ENCODE measurements at regions not wholly inside any gene's neighbourhood (a gene's known extent, or its start where the extent isn't known, plus 50 kb on each side); places are given as distances from the start of the nearest gene placed in this dataset.

DNA sequence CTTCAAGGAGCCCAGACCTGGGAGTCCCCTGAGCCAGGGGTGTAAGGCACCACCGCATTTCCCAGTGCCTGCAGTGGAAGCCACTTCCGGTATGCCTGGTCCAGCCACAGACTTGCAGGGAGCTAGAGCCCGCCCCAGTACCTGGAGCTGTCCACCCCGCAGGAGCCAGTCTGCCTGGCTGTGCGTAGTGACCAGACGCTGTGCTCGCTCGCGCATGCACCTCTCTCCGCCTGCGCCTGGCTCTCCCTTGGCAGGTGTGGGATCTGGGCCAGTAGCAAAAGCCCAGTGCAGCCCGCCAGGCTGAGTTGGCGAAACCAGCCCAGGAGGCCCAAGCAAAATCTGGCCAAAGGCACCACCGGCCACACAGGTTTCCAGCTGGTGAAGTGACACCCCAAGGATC, 973.7 kb upstream of the AGA start:
- Histone ChIP-seq H2AK9ac (replicated peaks; ENCODE audit: low read depth, low read length, poor library complexity) (no peak overlapping the region), H3K4ac (ENCODE audit: low read depth, low read length) (no peak overlapping the region), H3K36me3 (ENCODE audit: control insufficient read depth, insufficient read depth, low read length) (no peaks in the 10 kb centered on the region), H3K56ac (ENCODE audit: extremely low read depth, insufficient read depth, low read length) (no peak overlapping the region), H3K27me3 (ENCODE audit: control insufficient read depth, insufficient read depth, low read length) (no peaks in the 10 kb centered on the region), H3K27ac (ENCODE audit: insufficient read depth, low read length) (no peak overlapping the region), H3K23ac (ENCODE audit: low read depth, low read length) (no peak overlapping the region), H2BK20ac (ENCODE audit: low read depth, low read length) (no peak overlapping the region), H3K4me1 (ENCODE audit: control insufficient read depth, insufficient read depth, low read length) (no peaks in the 10 kb centered on the region), H4K8ac (ENCODE audit: low read depth in 2 of 2, low read length in 2 of 2) (no peak overlapping the region), H2AFZ (replicated peaks; ENCODE audit: low read length, poor library complexity) (no peak overlapping the region), H3K18ac (ENCODE audit: low read depth, low read length) (no peak overlapping the region), H2AK5ac (ENCODE audit: low read depth, low read length) (no peak overlapping the region), H2BK5ac (ENCODE audit: low read depth, low read length, poor library complexity, severe bottlenecking) (no peak overlapping the region), H3K4me2 (ENCODE audit: low read depth, low read length) (no peak overlapping the region), H3K9me3 (ENCODE audit: control insufficient read depth, insufficient read depth, low read length) (peaks cover 6% of the 10 kb centered on the region; the same call in 1 of the 2 replicates), H3K9me1 (ENCODE audit: insufficient read depth, low read length) (no peaks in the 10 kb centered on the region), H3K4me3 (ENCODE audit: insufficient read depth, low read depth, low read length) (no peak overlapping the region), H4K20me1 (ENCODE audit: insufficient read depth, low read length) (no peaks in the 10 kb centered on the region), H3K79me1 (ENCODE audit: low read depth in 1 of 2, low read length in 2 of 2) (no peaks in the 10 kb centered on the region), H2BK120ac (ENCODE audit: low read depth, low read length) (no peak overlapping the region), H2BK15ac (ENCODE audit: low read depth, low read length) (no peak overlapping the region), H3K14ac (replicated peaks; ENCODE audit: low read depth, low read length) (no peak overlapping the region), H4K91ac (ENCODE audit: insufficient read depth, low read depth, low read length) (no peak overlapping the region), H3K9ac (ENCODE audit: low read depth, low read length) (no peak overlapping the region), H4K5ac (ENCODE audit: low read depth, low read length) (no peak overlapping the region)
- dilution Hi-C loops (cut with HindIII; ENCODE audit: low sequenced_read_pairs, unreplicated experiment), result no loop called here
- no TSS peak for BruUV-seq (replicated peaks)
- POLR2A ChIA-PET (ENCODE audit: unreplicated experiment), result no interaction called here
- DNase-seq (no peak), ATAC-seq (ENCODE audit: low read depth) (no peak)
- in situ Hi-C loops (cut with MboI; ENCODE audit: low sequenced_read_pairs), result no loop called here
- no peak for TF ChIP-seq RFX5 (IDR thresholded peaks at IDR 0.05; ENCODE audit: low read depth, low read length)
- no peak for TF ChIP-seq RAD21 (IDR thresholded peaks at IDR 0.05; ENCODE audit: low read length)
- no peak for TF ChIP-seq FOS (IDR thresholded peaks at IDR 0.05; ENCODE audit: low read depth, low read length)
- no peak for TF ChIP-seq MXI1 (IDR thresholded peaks at IDR 0.05; ENCODE audit: borderline replicate concordance, low read depth, low read length)
- TF ChIP-seq CHD1 (IDR thresholded peaks at IDR 0.05; ENCODE audit: low read depth, low read length), result no peak
- TF ChIP-seq MAZ (IDR thresholded peaks at IDR 0.05; ENCODE audit: borderline replicate concordance, low read depth, low read length), result no peak
- TF ChIP-seq, protein P1, sequence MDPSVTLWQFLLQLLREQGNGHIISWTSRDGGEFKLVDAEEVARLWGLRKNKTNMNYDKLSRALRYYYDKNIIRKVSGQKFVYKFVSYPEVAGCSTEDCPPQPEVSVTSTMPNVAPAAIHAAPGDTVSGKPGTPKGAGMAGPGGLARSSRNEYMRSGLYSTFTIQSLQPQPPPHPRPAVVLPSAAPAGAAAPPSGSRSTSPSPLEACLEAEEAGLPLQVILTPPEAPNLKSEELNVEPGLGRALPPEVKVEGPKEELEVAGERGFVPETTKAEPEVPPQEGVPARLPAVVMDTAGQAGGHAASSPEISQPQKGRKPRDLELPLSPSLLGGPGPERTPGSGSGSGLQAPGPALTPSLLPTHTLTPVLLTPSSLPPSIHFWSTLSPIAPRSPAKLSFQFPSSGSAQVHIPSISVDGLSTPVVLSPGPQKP (IDR thresholded peaks at IDR 0.05; ENCODE audit: borderline replicate concordance, low read depth, low read length), result no peak
- TF ChIP-seq MAFK (IDR thresholded peaks at IDR 0.05; ENCODE audit: low read depth, low read length), result no peak
- no peak for TF ChIP-seq BHLHE40 (IDR thresholded peaks at IDR 0.05; ENCODE audit: low read depth, low read length)
- no peak for TF ChIP-seq POLR2A (IDR thresholded peaks at IDR 0.05; ENCODE audit: low read depth, low read length)
- no peak for TF ChIP-seq CEBPB (IDR thresholded peaks at IDR 0.05; ENCODE audit: low read depth, low read length)
- TF ChIP-seq, protein P2, sequence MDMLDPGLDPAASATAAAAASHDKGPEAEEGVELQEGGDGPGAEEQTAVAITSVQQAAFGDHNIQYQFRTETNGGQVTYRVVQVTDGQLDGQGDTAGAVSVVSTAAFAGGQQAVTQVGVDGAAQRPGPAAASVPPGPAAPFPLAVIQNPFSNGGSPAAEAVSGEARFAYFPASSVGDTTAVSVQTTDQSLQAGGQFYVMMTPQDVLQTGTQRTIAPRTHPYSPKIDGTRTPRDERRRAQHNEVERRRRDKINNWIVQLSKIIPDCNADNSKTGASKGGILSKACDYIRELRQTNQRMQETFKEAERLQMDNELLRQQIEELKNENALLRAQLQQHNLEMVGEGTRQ (IDR thresholded peaks at IDR 0.05; ENCODE audit: low read depth, low read length), result no peak
- TF ChIP-seq SMC3 (IDR thresholded peaks at IDR 0.05; ENCODE audit: low read depth, low read length), result no peak
- TF ChIP-seq, protein P3, sequence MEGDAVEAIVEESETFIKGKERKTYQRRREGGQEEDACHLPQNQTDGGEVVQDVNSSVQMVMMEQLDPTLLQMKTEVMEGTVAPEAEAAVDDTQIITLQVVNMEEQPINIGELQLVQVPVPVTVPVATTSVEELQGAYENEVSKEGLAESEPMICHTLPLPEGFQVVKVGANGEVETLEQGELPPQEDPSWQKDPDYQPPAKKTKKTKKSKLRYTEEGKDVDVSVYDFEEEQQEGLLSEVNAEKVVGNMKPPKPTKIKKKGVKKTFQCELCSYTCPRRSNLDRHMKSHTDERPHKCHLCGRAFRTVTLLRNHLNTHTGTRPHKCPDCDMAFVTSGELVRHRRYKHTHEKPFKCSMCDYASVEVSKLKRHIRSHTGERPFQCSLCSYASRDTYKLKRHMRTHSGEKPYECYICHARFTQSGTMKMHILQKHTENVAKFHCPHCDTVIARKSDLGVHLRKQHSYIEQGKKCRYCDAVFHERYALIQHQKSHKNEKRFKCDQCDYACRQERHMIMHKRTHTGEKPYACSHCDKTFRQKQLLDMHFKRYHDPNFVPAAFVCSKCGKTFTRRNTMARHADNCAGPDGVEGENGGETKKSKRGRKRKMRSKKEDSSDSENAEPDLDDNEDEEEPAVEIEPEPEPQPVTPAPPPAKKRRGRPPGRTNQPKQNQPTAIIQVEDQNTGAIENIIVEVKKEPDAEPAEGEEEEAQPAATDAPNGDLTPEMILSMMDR (conservative IDR thresholded peaks at IDR 0.05; ENCODE audit: low read depth, low read length), result no peak
- CTCF ChIA-PET, result no interaction called here
- WGBS, 2 experiments (ENCODE audit: extremely low coverage in 2 of 2, insufficient read length in 1 of 2), result 98% methylated on average over 6 of the region's 14 CpGs; no CpG with 5 or more reads in 1 of the 2 experiments
- intact Hi-C loops (cut with micrococcal nuclease), result no loop called here

Data from IMR-90 (cell line).